Thyroid gland (tissue), 4 donors: ENCODE measurements at regions not wholly inside any gene's neighbourhood (a gene's known extent, or its start where the extent isn't known, plus 50 kb on each side); places are given as distances from the start of the nearest gene placed in this dataset.

Experiments used
- POLR2A ChIP-seq, 2 donors: fragments of 450-650 bp; IDR thresholded peaks; one replicate each; pipeline ENCODE4 v1.6.1; 2017; ENCODE audit warnings: antibody characterized with exemption in 2 of 2, mild to moderate bottlenecking in 2 of 2, moderate library complexity in 1 of 2
- TF ChIP-seq, protein P1 (sequence below), 6 experiments: fragments of 200-600 bp in 3 of 6; fragments of 450-650 bp in 3 of 6; sonication (generic) in 3 of 6; IDR thresholded peaks; one replicate each; pipeline ENCODE4 v1.5.1; 2016 to 2019; ENCODE audit warnings: antibody characterized with exemption in 6 of 6, mild to moderate bottlenecking in 2 of 6, inconsistent platforms in 1 of 6, moderate library complexity in 1 of 6

DNA sequence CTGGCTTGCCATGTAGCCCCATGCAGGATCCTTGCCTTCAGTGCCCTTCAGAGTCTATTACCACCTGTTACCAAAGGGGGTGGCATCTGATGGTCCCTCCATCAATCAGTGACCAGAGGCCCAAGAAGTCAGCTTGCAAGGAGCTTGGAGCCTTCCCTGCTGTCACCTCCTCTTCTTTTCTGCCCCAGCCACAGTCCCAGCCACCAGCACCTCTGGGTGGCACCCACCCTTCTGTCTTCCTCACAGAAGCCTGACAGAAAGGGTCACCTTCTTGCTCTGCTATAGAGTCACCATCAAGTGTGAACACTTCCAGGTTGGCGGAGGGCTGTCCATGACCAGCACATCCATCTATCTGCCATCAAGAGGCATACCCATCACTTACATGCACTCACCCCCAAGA, 203.2 kb downstream of the SALL1 start:
- TF ChIP-seq POLR2A (IDR thresholded peaks at IDR 0.05), result no peak
- TF ChIP-seq, protein P1, sequence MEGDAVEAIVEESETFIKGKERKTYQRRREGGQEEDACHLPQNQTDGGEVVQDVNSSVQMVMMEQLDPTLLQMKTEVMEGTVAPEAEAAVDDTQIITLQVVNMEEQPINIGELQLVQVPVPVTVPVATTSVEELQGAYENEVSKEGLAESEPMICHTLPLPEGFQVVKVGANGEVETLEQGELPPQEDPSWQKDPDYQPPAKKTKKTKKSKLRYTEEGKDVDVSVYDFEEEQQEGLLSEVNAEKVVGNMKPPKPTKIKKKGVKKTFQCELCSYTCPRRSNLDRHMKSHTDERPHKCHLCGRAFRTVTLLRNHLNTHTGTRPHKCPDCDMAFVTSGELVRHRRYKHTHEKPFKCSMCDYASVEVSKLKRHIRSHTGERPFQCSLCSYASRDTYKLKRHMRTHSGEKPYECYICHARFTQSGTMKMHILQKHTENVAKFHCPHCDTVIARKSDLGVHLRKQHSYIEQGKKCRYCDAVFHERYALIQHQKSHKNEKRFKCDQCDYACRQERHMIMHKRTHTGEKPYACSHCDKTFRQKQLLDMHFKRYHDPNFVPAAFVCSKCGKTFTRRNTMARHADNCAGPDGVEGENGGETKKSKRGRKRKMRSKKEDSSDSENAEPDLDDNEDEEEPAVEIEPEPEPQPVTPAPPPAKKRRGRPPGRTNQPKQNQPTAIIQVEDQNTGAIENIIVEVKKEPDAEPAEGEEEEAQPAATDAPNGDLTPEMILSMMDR (IDR thresholded peaks at IDR 0.05), result no peak
